ENCODE measurements at regions not wholly inside any gene's neighbourhood (a gene's known extent, or its start where the extent isn't known, plus 50 kb on each side); places are given as distances from the start of the nearest gene placed in this dataset.

GRCh38 chr2:180177534-180177933 is 170.4 kb upstream of the CWC22 start:
- TF ChIP-seq, protein P1, sequence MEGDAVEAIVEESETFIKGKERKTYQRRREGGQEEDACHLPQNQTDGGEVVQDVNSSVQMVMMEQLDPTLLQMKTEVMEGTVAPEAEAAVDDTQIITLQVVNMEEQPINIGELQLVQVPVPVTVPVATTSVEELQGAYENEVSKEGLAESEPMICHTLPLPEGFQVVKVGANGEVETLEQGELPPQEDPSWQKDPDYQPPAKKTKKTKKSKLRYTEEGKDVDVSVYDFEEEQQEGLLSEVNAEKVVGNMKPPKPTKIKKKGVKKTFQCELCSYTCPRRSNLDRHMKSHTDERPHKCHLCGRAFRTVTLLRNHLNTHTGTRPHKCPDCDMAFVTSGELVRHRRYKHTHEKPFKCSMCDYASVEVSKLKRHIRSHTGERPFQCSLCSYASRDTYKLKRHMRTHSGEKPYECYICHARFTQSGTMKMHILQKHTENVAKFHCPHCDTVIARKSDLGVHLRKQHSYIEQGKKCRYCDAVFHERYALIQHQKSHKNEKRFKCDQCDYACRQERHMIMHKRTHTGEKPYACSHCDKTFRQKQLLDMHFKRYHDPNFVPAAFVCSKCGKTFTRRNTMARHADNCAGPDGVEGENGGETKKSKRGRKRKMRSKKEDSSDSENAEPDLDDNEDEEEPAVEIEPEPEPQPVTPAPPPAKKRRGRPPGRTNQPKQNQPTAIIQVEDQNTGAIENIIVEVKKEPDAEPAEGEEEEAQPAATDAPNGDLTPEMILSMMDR (IDR thresholded peaks at IDR 0.05; ENCODE audit: extremely low read depth, insufficient read depth, missing control alignments): no peak
- no peak for DNase-seq (ENCODE audit: low spot score)
- in situ Hi-C loops (cut with MboI; ENCODE audit: low pct_unique_long_range_greater_than_20kb, low sequenced_read_pairs, unreplicated experiment): no loop called here

- in situ Hi-C loops (cut with MboI; ENCODE audit: low pct_unique_long_range_greater_than_20kb, low sequenced_read_pairs, unreplicated experiment): no loop called here
- TF ChIP-seq, protein P1 (IDR thresholded peaks at IDR 0.05; ENCODE audit: extremely low read depth, insufficient read depth, missing control alignments): no peak
- no peak for DNase-seq (ENCODE audit: low spot score)
These were observed 168.6 kb upstream of the CWC22 start for GRCh38 chr2:180175736-180176135.

DNA sequence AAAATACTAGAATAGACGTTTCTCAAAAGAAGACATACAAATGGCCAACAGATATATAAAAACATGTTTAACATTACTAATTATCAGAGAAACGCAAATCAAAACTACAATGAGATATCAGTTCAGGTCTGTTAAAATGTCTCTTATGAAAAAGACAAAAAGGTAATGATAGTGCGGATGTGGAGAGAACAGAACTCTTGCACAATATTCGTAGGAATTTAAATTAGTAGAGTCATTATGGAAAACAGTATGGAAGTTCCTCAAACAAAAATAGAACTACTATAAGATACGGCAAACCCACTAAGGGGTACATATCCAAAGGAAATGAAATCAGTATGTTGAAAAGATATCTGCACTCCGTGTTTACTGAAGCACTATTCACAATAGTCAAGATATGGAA is 167.5 kb upstream of the CWC22 start:
- TF ChIP-seq, protein P1 (IDR thresholded peaks at IDR 0.05; ENCODE audit: extremely low read depth, insufficient read depth, missing control alignments): no peak
- no peak for DNase-seq (ENCODE audit: low spot score)
- in situ Hi-C loops (cut with MboI; ENCODE audit: low pct_unique_long_range_greater_than_20kb, low sequenced_read_pairs, unreplicated experiment): no loop called here

DNA sequence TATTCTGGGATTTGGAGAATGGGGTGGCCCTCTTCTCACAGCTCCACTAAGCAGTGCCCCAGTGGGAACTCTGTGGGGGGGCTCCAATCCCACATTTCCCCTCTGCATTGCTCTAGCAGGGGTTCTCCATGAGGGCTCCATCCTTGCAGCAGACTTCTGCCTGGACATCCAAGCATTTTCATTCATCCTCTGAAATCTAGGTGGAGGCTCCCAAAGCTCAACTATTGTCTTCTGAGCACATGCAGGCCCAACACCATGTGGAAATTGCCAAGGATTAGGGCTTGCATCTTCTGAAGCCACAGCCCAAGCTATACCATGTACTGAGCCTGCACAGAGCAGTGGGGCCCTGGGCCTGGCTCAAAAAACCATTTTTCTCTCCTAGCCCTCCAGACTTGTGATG is 162.4 kb upstream of the CWC22 start:
- in situ Hi-C loops (cut with MboI; ENCODE audit: low pct_unique_long_range_greater_than_20kb, low sequenced_read_pairs, unreplicated experiment): no loop called here
- no peak for DNase-seq (ENCODE audit: low spot score)
- TF ChIP-seq, protein P1 (IDR thresholded peaks at IDR 0.05; ENCODE audit: extremely low read depth, insufficient read depth, missing control alignments): no peak

GRCh38 chr2:180161415-180161814 is 154.3 kb upstream of the CWC22 start:
- TF ChIP-seq, protein P1 (IDR thresholded peaks at IDR 0.05; ENCODE audit: extremely low read depth, insufficient read depth, missing control alignments): no peak
- no peak for DNase-seq (ENCODE audit: low spot score)
- in situ Hi-C loops (cut with MboI; ENCODE audit: low pct_unique_long_range_greater_than_20kb, low sequenced_read_pairs, unreplicated experiment): no loop called here

DNA sequence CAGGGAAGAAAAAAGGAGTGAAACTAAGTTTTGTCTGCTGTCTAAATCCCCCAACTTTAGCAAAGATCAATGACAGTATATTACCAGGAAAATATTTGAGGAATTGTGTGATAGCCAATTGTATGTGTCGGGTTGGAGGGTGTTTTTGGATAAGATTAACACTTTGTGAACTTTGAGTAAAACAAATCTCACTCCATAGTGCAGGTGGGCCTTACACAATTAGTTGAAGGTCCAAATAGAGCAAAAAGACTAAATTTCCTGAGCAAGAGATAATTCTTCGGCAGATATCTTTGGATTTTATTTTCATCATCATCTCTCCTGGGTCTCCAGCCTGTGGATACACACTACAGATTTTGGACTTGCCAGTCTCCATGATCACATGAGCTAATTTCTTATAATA is 152.8 kb upstream of the CWC22 start:
- TF ChIP-seq, protein P1 (IDR thresholded peaks at IDR 0.05; ENCODE audit: extremely low read depth, insufficient read depth, missing control alignments): no peak
- no peak for DNase-seq (ENCODE audit: low spot score)
- in situ Hi-C loops (cut with MboI; ENCODE audit: low pct_unique_long_range_greater_than_20kb, low sequenced_read_pairs, unreplicated experiment): no loop called here

DNA sequence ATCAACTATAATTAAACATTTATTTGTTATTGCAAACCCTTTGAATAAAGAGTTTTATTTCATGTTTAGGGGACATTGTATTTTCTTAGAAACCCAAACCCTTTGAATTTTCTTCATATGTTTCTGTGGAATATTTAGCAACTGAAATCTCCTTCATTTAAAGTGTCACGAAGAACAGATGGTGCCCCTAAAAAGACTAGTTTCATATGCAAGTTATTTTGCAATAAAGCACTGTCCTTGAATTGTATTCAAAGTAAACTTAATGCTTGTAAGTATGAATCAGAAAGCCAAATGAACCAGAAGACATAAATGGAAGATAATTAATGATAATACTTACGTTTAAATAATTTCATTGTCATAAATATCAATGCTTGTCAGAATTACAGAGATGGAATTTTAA is 151.9 kb upstream of the CWC22 start:
- no peak for DNase-seq (ENCODE audit: low spot score)
- in situ Hi-C loops (cut with MboI; ENCODE audit: low pct_unique_long_range_greater_than_20kb, low sequenced_read_pairs, unreplicated experiment): no loop called here
- TF ChIP-seq, protein P1 (IDR thresholded peaks at IDR 0.05; ENCODE audit: extremely low read depth, insufficient read depth, missing control alignments): no peak
